H9 (cell line): ENCODE measurements at regions not wholly inside any gene's neighbourhood (a gene's known extent, or its start where the extent isn't known, plus 50 kb on each side); places are given as distances from the start of the nearest gene placed in this dataset.

ENCODE experiments used
- DNase-seq: peaks from one replicate; pipeline ENCODE4 v3.0.0-alpha.2; 2017
- H2AFZ ChIP-seq: one replicate; pipeline ENCODE4 v1.6.1; 2013; ENCODE audit warnings: mild to moderate bottlenecking, low read length, control low read depth, moderate library complexity
- H2AK5ac ChIP-seq: 2 replicates; pipeline ENCODE4 v1.6.1; 2013; ENCODE audit warnings: low read length, control low read depth, mixed read lengths; ENCODE audit not compliant: insufficient read length
- H2BK120ac ChIP-seq: one replicate; pipeline ENCODE4 v1.6.1; 2013; ENCODE audit warnings: low read depth, mild to moderate bottlenecking, low read length, control low read depth, inconsistent platforms; ENCODE audit not compliant: poor library complexity, severe bottlenecking
- H2BK12ac ChIP-seq: 2 replicates; pipeline ENCODE4 v1.6.1; 2013; ENCODE audit warnings: low read length, control low read depth, mixed read lengths, low read depth; ENCODE audit not compliant: insufficient read length
- H2BK15ac ChIP-seq: 2 replicates; pipeline ENCODE4 v1.6.1; 2013; ENCODE audit warnings: low read depth, low read length, control low read depth
- H2BK20ac ChIP-seq: one replicate; pipeline ENCODE4 v1.6.1; 2013; ENCODE audit warnings: low read depth, mild to moderate bottlenecking, low read length, control low read depth, inconsistent platforms; ENCODE audit not compliant: poor library complexity, severe bottlenecking
- H2BK5ac ChIP-seq: 2 replicates; pipeline ENCODE4 v1.6.1; 2013; ENCODE audit warnings: low read length, control low read depth, mixed read lengths; ENCODE audit not compliant: insufficient read length
- H3K14ac ChIP-seq: 2 replicates; pipeline ENCODE4 v1.6.1; 2013; ENCODE audit warnings: low read length, control low read depth; ENCODE audit not compliant: insufficient read depth
- H3K18ac ChIP-seq: 2 replicates; pipeline ENCODE4 v1.6.1; 2013; ENCODE audit warnings: low read depth, mild to moderate bottlenecking, mixed read lengths, low read length, control low read depth; ENCODE audit not compliant: insufficient read length
- H3K23ac ChIP-seq: 2 replicates; pipeline ENCODE4 v1.6.1; 2013; ENCODE audit warnings: low read length, control low read depth, mixed read lengths, low read depth; ENCODE audit not compliant: insufficient read length
- H3K23me2 ChIP-seq: 2 replicates; pipeline ENCODE4 v1.6.1; 2013; ENCODE audit warnings: low read depth, mild to moderate bottlenecking, mixed read lengths, low read length, control low read depth; ENCODE audit not compliant: insufficient read length, poor library complexity, severe bottlenecking
- H3K27ac ChIP-seq: 2 replicates; pipeline ENCODE4 v1.5.1; 2013; ENCODE audit warnings: low read length, control low read depth, mixed read lengths, low read depth; ENCODE audit not compliant: insufficient read length
- H3K27me3 ChIP-seq: 2 replicates; pipeline ENCODE4 v1.6.1; 2013; ENCODE audit warnings: low read length, control low read depth, inconsistent platforms; ENCODE audit not compliant: insufficient read depth
- H3K4ac ChIP-seq: 2 replicates; pipeline ENCODE4 v1.6.1; 2013; ENCODE audit warnings: low read depth, mild to moderate bottlenecking, control low read depth, inconsistent platforms, low read length, moderate library complexity
- H3K4me1 ChIP-seq: 2 replicates; pipeline ENCODE4 v1.6.1; 2013; ENCODE audit warnings: low read length, control low read depth, inconsistent platforms; ENCODE audit not compliant: insufficient read depth
- H3K4me2 ChIP-seq: 2 replicates; pipeline ENCODE4 v1.6.1; 2013; ENCODE audit warnings: low read length, control low read depth, mixed read lengths; ENCODE audit not compliant: insufficient read length, insufficient read depth
- H3K56ac ChIP-seq: 2 replicates; pipeline ENCODE4 v1.6.1; 2013; ENCODE audit warnings: low read depth, mild to moderate bottlenecking, mixed read lengths, low read length, control low read depth; ENCODE audit not compliant: insufficient read length
- H3K79me1 ChIP-seq: 2 replicates; pipeline ENCODE4 v1.6.1; 2013; ENCODE audit warnings: low read depth, mild to moderate bottlenecking, moderate library complexity, low read length, control low read depth, inconsistent platforms; ENCODE audit not compliant: insufficient read depth, poor library complexity, severe bottlenecking
- H3K79me2 ChIP-seq: 2 replicates; pipeline ENCODE4 v1.6.1; 2013; ENCODE audit warnings: low read length, control low read depth, inconsistent platforms; ENCODE audit not compliant: insufficient read depth
- H3K9ac ChIP-seq: 2 replicates; pipeline ENCODE4 v1.6.1; 2013; ENCODE audit warnings: low read length, control low read depth, mixed read lengths; ENCODE audit not compliant: insufficient read length; ENCODE audit errors: extremely low read depth
- H3K9me3 ChIP-seq: one replicate; pipeline ENCODE4 v1.6.1; 2013; ENCODE audit warnings: low read depth, low read length, inconsistent platforms; ENCODE audit not compliant: control insufficient read depth
- H3T11ph ChIP-seq: one replicate; pipeline ENCODE4 v1.6.1; 2013; ENCODE audit warnings: mild to moderate bottlenecking, low read length, control low read depth, inconsistent platforms
- H4K20me1 ChIP-seq: one replicate; pipeline ENCODE4 v1.6.1; 2013; ENCODE audit not compliant: control insufficient read depth, insufficient read length, insufficient read depth
- H4K5ac ChIP-seq: 2 replicates; pipeline ENCODE4 v1.6.1; 2013; ENCODE audit warnings: low read depth, mild to moderate bottlenecking, mixed read lengths, low read length, control low read depth; ENCODE audit not compliant: insufficient read length
- H4K8ac ChIP-seq: replicated peaks from 2 replicates; pipeline ENCODE4 v1.6.1; 2013; ENCODE audit warnings: low read length, control low read depth, mixed read lengths, low read depth; ENCODE audit not compliant: insufficient read length
- H4K91ac ChIP-seq: 2 replicates; pipeline ENCODE4 v1.6.1; 2013; ENCODE audit warnings: low read depth, mild to moderate bottlenecking, moderate library complexity, mixed read lengths, low read length, control low read depth; ENCODE audit not compliant: insufficient read length
- H3K27ac Mint-ChIP-seq, 3 experiments: 2 replicates in 2 of 3; 3 replicates in 1 of 3; pipeline ENCODE4 v1.8.0; 2020 to 2021; ENCODE audit warnings: mixed read lengths in 3 of 3, mild to moderate bottlenecking in 1 of 3, moderate library complexity in 1 of 3
- H3K27me3 Mint-ChIP-seq: 2 replicates; pipeline ENCODE4 v1.8.0; 2021; ENCODE audit warnings: low read depth, mild to moderate bottlenecking, moderate library complexity, mixed read lengths
- H3K36me3 Mint-ChIP-seq, 3 experiments: 2 replicates in 2 of 3; 3 replicates in 1 of 3; pipeline ENCODE4 v1.8.0; 2020 to 2021; ENCODE audit warnings: low read depth in 3 of 3, mixed read lengths in 3 of 3; ENCODE audit not compliant: insufficient read depth in 1 of 3
- H3K4me1 Mint-ChIP-seq, 2 experiments: 2 replicates each; pipeline ENCODE4 v1.8.0; 2020; ENCODE audit warnings: mixed read lengths in 2 of 2
- H3K4me3 Mint-ChIP-seq, 2 experiments: 2 replicates in 1 of 2; 3 replicates in 1 of 2; pipeline ENCODE4 v1.8.0; 2020 to 2021; ENCODE audit warnings: mild to moderate bottlenecking in 2 of 2, mixed read lengths in 2 of 2, moderate library complexity in 1 of 2
- H3K9me3 Mint-ChIP-seq, 2 experiments: 2 replicates in 1 of 2; 3 replicates in 1 of 2; pipeline ENCODE4 v1.8.0; 2020; ENCODE audit warnings: mild to moderate bottlenecking in 2 of 2, mixed read lengths in 2 of 2, moderate library complexity in 1 of 2
- CTCF ChIP-seq: fragments of 200-600 bp; sonication (generic); conservative IDR thresholded peaks from 3 replicates; pipeline ENCODE4 v1.8.0; 2021; ENCODE audit warnings: antibody characterized with exemption, mild to moderate bottlenecking
- WGBS: extraction: QIAGEN DNeasy Blood & Tissue Kit; methylation state at CpG from one replicate; pipeline ENCODE4 v1.1.7; 2013; ENCODE audit warnings: missing lambda C conversion rate, low lambda C conversion rate, mixed read lengths; ENCODE audit not compliant: insufficient read length; ENCODE audit errors: extremely low coverage; 5-methylcytosine and 5-hydroxymethylcytosine counted together

- H2BK20ac ChIP-seq: no peak overlapping the region
- no peak overlapping the region for H3K9ac ChIP-seq
- H3K27me3 ChIP-seq: no peaks in the 10 kb centered on the region
- H2AK5ac ChIP-seq: no peak overlapping the region
- no peak overlapping the region for H2BK15ac ChIP-seq
- no peaks in the 10 kb centered on the region for H4K20me1 ChIP-seq
- H3K9me3 ChIP-seq: no peaks in the 10 kb centered on the region
- H4K8ac ChIP-seq: no peak overlapping the region
- peak; percentile 85 for TF ChIP-seq CTCF
- no peak overlapping the region for H3K4ac ChIP-seq
- no peaks in the 10 kb centered on the region for H3K36me3 Mint-ChIP-seq
- H2BK12ac ChIP-seq: no peak overlapping the region
- H3K27ac Mint-ChIP-seq: no peak overlapping the region
- H2BK120ac ChIP-seq: no peak overlapping the region
- no peak for DNase-seq
- H3K4me1 ChIP-seq: no peaks in the 10 kb centered on the region; the same call in 1 of the 2 replicates
- peaks cover 7 to 10% of the 10 kb centered on the region in 2 experiments for H3K4me1 Mint-ChIP-seq
- WGBS: no CpG with 5 or more reads among the region's 2 CpGs
- no peak overlapping the region for H3K4me2 ChIP-seq
- no peak overlapping the region for H3K56ac ChIP-seq
- no peaks in the 10 kb centered on the region for H3K23me2 ChIP-seq
- H3K4me3 Mint-ChIP-seq: no peak overlapping the region
- no peaks in the 10 kb centered on the region for H3K27me3 Mint-ChIP-seq
- H3K79me1 ChIP-seq: no peaks in the 10 kb centered on the region
- no peak overlapping the region for H3K23ac ChIP-seq
- H4K5ac ChIP-seq: no peak overlapping the region
- H3K9me3 Mint-ChIP-seq: no peaks in the 10 kb centered on the region
- no peak overlapping the region for H3T11ph ChIP-seq
- no peak overlapping the region for H3K14ac ChIP-seq
- no peak overlapping the region for H4K91ac ChIP-seq
- no peak overlapping the region for H2BK5ac ChIP-seq
- no peaks in the 10 kb centered on the region for H3K79me2 ChIP-seq
- H2AFZ ChIP-seq: no peak overlapping the region
- H3K18ac ChIP-seq: no peak overlapping the region
- no peak overlapping the region for H3K27ac ChIP-seq
Measured at GRCh38 chr5:91499943-91500531, 116.9 kb upstream of the ARRDC3 start.
